OCI-LY7 (cell line): ENCODE measurements at regions not wholly inside any gene's neighbourhood (a gene's known extent, or its start where the extent isn't known, plus 50 kb on each side); places are given as distances from the start of the nearest gene placed in this dataset.

Experiments
- EZH2phosphoT487 ChIP-seq: fragments of 200-600 bp; sonication (generic); IDR thresholded peaks from 2 replicates; pipeline ENCODE4 v1.6.1; 2018; ENCODE audit warnings: low read depth, borderline replicate concordance, mild to moderate bottlenecking, mixed run types, antibody characterized with exemption, low read length, moderate library complexity, mixed read lengths
- TF ChIP-seq, protein P1 (sequence below): fragments of 200-600 bp; sonication (generic); conservative IDR thresholded peaks from 2 replicates; pipeline ENCODE4 v1.5.1; 2014; ENCODE audit warnings: mild to moderate bottlenecking, antibody characterized with exemption, low read length, moderate library complexity, mixed read lengths

DNA sequence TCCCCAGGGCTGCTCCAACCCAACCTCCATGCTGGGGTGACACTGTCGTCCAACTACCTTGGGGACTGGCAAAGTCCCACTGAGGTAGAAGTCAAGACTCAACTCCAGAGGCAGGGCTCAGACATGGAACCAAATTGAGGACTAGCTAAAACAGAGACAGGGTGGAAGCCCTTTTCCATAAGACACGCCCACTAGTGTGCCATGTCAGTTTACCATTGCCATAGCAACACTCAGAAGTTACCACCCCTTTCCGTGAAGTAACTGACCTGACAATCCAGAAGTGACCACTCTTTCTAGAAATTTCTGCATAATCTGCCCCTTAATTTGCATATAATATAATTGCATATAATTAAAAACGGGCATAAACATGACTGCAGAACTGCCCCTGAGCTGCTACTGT, 409.6 kb downstream of the MED13L start:
- TF ChIP-seq, protein P1, sequence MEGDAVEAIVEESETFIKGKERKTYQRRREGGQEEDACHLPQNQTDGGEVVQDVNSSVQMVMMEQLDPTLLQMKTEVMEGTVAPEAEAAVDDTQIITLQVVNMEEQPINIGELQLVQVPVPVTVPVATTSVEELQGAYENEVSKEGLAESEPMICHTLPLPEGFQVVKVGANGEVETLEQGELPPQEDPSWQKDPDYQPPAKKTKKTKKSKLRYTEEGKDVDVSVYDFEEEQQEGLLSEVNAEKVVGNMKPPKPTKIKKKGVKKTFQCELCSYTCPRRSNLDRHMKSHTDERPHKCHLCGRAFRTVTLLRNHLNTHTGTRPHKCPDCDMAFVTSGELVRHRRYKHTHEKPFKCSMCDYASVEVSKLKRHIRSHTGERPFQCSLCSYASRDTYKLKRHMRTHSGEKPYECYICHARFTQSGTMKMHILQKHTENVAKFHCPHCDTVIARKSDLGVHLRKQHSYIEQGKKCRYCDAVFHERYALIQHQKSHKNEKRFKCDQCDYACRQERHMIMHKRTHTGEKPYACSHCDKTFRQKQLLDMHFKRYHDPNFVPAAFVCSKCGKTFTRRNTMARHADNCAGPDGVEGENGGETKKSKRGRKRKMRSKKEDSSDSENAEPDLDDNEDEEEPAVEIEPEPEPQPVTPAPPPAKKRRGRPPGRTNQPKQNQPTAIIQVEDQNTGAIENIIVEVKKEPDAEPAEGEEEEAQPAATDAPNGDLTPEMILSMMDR: no peak
- no peak for TF ChIP-seq EZH2phosphoT487
